T-cell (primary cell): ENCODE measurements at regions not wholly inside any gene's neighbourhood (a gene's known extent, or its start where the extent isn't known, plus 50 kb on each side); places are given as distances from the start of the nearest gene placed in this dataset.

Experiments used
- ATAC-seq, 4 experiments: fragments of 200-7000 bp in 3 of 4; fragments of 150-1000 bp in 1 of 4; cut with Tn5 transposase; replicated peaks in 1 of 4; 1 replicate in 3 of 4; 2 replicates in 1 of 4; pipeline ENCODE4 v1.10.0; 2021; ENCODE audit warnings: moderate library complexity in 3 of 4, mild to moderate bottlenecking in 2 of 4, moderate number of reproducible peaks in 1 of 4
- CTCF ChIA-PET, 2 donors: fragments of 300-600 bp; sonication (Branson Sonifier 250); formaldehyde crosslinking; loops; one replicate each; lab custom pipeline; 2022; ENCODE audit warnings: antibody characterized with exemption in 2 of 2; lab: Charles Lee
- POLR2A ChIA-PET, 2 donors: fragments of 300-600 bp; sonication (Branson Sonifier 250); formaldehyde crosslinking; loops; one replicate each; lab custom pipeline; 2022; ENCODE audit warnings: antibody characterized with exemption in 2 of 2; lab: Charles Lee
- DNase-seq, 35 experiments: peaks; one replicate each; pipeline versions ENCODE4 v3.0.0 to v3.0.0-alpha.2; 2013 to 2023
- H3K27ac ChIP-seq: one replicate; pipeline ENCODE4 v1.5.1; 2013; ENCODE audit warnings: low read length
- H3K27me3 ChIP-seq, 2 experiments: replicated peaks in 1 of 2; 1 replicate in 1 of 2; 2 replicates in 1 of 2; pipeline versions ENCODE4 v1.6.1 to v1.7.0; 2013; ENCODE audit warnings: low read length in 1 of 2, mixed read lengths in 1 of 2; ENCODE audit not compliant: control insufficient read depth in 2 of 2, insufficient read depth in 2 of 2; ENCODE audit errors: extremely low read depth in 1 of 2
- H3K36me3 ChIP-seq, 2 donors: 1 replicate in 1 of 2; 2 replicates in 1 of 2; pipeline versions ENCODE4 v1.6.1 to v1.7.0; 2013; ENCODE audit warnings: low read length in 1 of 2; ENCODE audit not compliant: control insufficient read depth in 2 of 2, insufficient read depth in 1 of 2; ENCODE audit errors: extremely low read depth in 1 of 2
- H3K4me1 ChIP-seq, 2 experiments: 1 replicate in 1 of 2; 2 replicates in 1 of 2; pipeline versions ENCODE4 v1.6.1 to v1.7.0; 2013; ENCODE audit warnings: low read length in 2 of 2, mixed read lengths in 1 of 2; ENCODE audit not compliant: insufficient read depth in 2 of 2, control insufficient read depth in 1 of 2; ENCODE audit errors: extremely low read depth in 1 of 2
- H3K4me3 ChIP-seq, 2 donors: 1 replicate in 1 of 2; 2 replicates in 1 of 2; pipeline versions ENCODE4 v1.5.1 to v1.7.0; 2013; ENCODE audit warnings: mild to moderate bottlenecking in 2 of 2, low read length in 1 of 2, moderate library complexity in 1 of 2; ENCODE audit not compliant: control insufficient read depth in 1 of 2; ENCODE audit errors: extremely low read depth in 1 of 2
- H3K9me3 ChIP-seq: 2 replicates; pipeline ENCODE4 v1.7.0; 2013
- H3K27ac Mint-ChIP-seq, 2 donors: one replicate each; pipeline ENCODE4 v1.8.0; 2020 to 2021; ENCODE audit warnings: mild to moderate bottlenecking in 2 of 2, mixed read lengths in 2 of 2
- H3K27me3 Mint-ChIP-seq, 2 donors: one replicate each; pipeline ENCODE4 v1.8.0; 2021 to 2022; ENCODE audit warnings: mixed read lengths in 2 of 2
- H3K36me3 Mint-ChIP-seq: one replicate; pipeline ENCODE4 v1.8.0; 2021; ENCODE audit warnings: mixed read lengths
- H3K4me1 Mint-ChIP-seq, 3 donors: one replicate each; pipeline ENCODE4 v1.8.0; 2020 to 2022; ENCODE audit warnings: mixed read lengths in 3 of 3, mild to moderate bottlenecking in 1 of 3
- H3K4me3 Mint-ChIP-seq, 3 donors: one replicate each; pipeline ENCODE4 v1.8.0; 2020 to 2022; ENCODE audit warnings: mild to moderate bottlenecking in 3 of 3, mixed read lengths in 3 of 3, moderate library complexity in 3 of 3
- H3K9me3 Mint-ChIP-seq, 3 donors: one replicate each; pipeline ENCODE4 v1.8.0; 2020 to 2022; ENCODE audit warnings: mixed read lengths in 3 of 3
- WGBS: methylation state at CpG from one replicate; pipeline ENCODE4 v1.1.5; 2013; ENCODE audit warnings: missing lambda C conversion rate; ENCODE audit not compliant: insufficient coverage; 5-methylcytosine and 5-hydroxymethylcytosine counted together

DNA sequence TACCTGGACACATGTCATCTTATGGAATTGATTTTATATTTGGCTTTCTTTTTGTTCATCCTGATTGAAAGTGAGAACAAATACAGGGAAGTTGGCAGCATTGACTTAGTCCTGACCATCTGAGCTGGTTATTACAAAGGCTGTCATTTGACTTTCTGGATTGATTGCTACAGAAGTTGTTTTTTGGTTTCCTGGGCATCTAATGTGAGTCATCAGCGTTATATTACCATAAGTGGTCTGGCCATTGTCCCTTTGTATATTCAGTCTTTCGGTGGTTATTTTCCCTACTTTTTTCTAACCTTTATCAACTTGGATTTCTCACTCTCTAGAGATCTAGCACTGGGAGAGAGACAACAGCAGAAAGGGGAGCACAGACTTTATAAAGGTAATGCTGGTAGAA, 1646.5 kb downstream of the MRPL39 start:
- Mint-ChIP-seq H3K27me3 (no peaks in the 10 kb centered on the region), H3K9me3 (no peaks in the 10 kb centered on the region), H3K36me3 (no peaks in the 10 kb centered on the region), H3K4me3 (no peak overlapping the region), H3K4me1 (peaks cover 0 to 6% (median under 1%) of the 10 kb centered on the region in 3 donors), H3K27ac (no peak overlapping the region)
- Histone ChIP-seq H3K9me3 (no peaks in the 10 kb centered on the region), H3K27ac (no peak overlapping the region), H3K27me3 (no peaks in the 10 kb centered on the region), H3K36me3 (no peaks in the 10 kb centered on the region), H3K4me3 (no peak overlapping the region), H3K4me1 (peaks cover 0 to under 1% of the 10 kb centered on the region in 2 experiments)
- WGBS: no CpG with 5 or more reads among the region's 2 CpGs
- DNase-seq: no peak
- ATAC-seq: no peak
- ChIA-PET POLR2A (interaction anchor here in 1 of 2 donors (0.5 kb wide), 1 partner anchor 38 kb away, joined by 4 read pairs; no protein-coding TSS in a partner anchor), CTCF (interaction anchor here in 1 of 2 donors (0.6 kb wide), 1 partner anchor 19 kb away, joined by 3 read pairs; no protein-coding TSS in a partner anchor)

DNA sequence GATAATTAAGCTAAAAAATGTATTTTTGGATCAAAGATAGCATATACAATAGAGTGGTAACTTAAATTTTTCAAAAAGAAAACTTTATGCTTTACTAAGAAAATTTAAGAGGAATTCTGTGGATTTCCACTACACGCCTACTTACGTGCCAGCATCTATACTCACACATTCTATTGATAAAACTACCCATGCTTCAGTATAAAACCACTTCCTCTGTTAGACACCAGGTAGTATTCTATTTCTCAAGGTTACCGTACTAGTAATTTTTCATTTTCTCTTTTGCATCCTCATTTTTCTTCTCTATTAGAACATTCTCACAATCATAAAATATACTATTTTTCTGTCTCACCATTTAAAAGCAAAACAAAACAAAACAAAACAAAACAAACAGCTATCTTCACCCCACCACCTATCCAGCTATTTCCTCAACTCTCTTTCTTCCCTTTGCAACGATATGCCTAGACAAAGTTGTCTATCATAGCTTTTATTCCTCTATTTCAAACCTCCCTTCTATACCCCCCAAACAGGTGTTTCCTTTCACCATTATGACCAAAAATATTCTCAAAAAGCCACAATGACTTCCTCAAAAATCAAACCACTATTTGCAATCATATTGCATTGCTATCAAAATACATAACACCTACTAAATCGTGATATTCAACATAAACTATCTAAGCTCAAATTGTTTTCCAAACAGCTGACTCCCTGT, 1652.0 kb downstream of the MRPL39 start:
- H3K27me3 Mint-ChIP-seq: no peaks in the 10 kb centered on the region
- Histone ChIP-seq H3K36me3 (no peaks in the 10 kb centered on the region), H3K4me1 (peaks cover 0 to 10% of the 10 kb centered on the region in 2 experiments), H3K27me3 (no peaks in the 10 kb centered on the region), H3K4me3 (no peak overlapping the region), H3K9me3 (no peaks in the 10 kb centered on the region), H3K27ac (no peak overlapping the region)
- peaks cover 16 to 25% (median 19%) of the 10 kb centered on the region in 3 donors for H3K4me1 Mint-ChIP-seq
- ChIA-PET CTCF (interaction anchor here in 1 of 2 donors (1.5 kb wide), 1 partner anchor 14 kb away, joined by 5 read pairs; no protein-coding TSS in a partner anchor), POLR2A (no interaction called here)
- H3K27ac Mint-ChIP-seq: no peak overlapping the region
- no peaks in the 10 kb centered on the region for H3K9me3 Mint-ChIP-seq
- peak overlapping the region; percentile 8 to 48 (median 35) for H3K4me3 Mint-ChIP-seq
- ATAC-seq: peak in 1 of 4 experiments; percentile 54
- no peaks in the 10 kb centered on the region for H3K36me3 Mint-ChIP-seq
- no peak for DNase-seq
- 0% methylated on average over 4 of the region's 5 CpGs for WGBS

DNA sequence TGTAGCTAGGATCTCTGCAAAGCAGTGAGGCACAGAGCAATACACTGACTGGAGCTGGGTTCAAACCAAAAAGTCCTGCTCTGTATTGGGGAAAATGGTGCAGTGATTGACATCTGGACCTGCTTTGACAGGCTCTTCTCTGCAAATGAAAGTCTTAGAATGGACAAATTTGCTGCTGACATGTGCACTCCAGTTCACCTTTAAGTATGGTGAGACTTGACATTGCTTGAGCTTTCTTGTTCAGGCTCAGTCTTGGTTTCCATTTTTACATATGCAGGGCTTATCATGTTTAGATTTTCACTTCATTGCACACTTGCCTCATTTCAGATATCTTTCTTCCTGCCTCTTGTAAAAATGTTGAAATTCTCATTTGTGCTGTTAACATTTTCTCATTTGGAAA, 1655.0 kb downstream of the MRPL39 start:
- H3K4me3 ChIP-seq: no peak overlapping the region
- H3K36me3 ChIP-seq: no peaks in the 10 kb centered on the region
- H3K4me1 ChIP-seq: peaks cover 0 to 22% of the 10 kb centered on the region in 2 experiments
- H3K36me3 Mint-ChIP-seq: no peaks in the 10 kb centered on the region
- H3K27me3 ChIP-seq: no peaks in the 10 kb centered on the region
- no peak overlapping the region for H3K4me3 Mint-ChIP-seq
- no peaks in the 10 kb centered on the region for H3K9me3 Mint-ChIP-seq
- H3K27ac ChIP-seq: no peak overlapping the region
- H3K27me3 Mint-ChIP-seq: no peaks in the 10 kb centered on the region
- ChIA-PET POLR2A (no interaction called here), CTCF (interaction anchor here in 1 of 2 donors (0.7 kb wide), 1 partner anchor 16 kb away, joined by 3 read pairs; no protein-coding TSS in a partner anchor)
- ATAC-seq (no peak), DNase-seq (no peak)
- no peak overlapping the region for H3K27ac Mint-ChIP-seq
- no peaks in the 10 kb centered on the region for H3K9me3 ChIP-seq
- peaks cover 29 to 38% (median 30%) of the 10 kb centered on the region in 3 donors for H3K4me1 Mint-ChIP-seq

DNA sequence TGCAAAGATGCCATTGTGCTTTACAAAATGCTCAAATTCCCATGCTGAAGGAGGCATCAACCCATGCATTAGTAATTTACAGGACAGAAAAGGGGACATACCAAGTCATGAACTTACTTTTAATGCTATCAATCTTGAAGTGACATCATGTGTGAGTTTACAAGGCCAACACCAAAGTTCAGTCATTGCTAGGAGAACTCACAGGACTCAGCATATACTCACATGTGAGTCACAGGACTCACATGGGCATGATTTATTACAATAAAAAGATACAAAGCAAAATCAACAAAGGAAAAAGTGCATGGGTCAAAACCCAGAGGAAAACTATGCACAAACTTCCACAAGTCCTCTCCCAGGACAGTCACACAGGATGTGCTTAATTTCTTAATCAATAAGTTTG, 1656.0 kb downstream of the MRPL39 start:
- CTCF ChIA-PET: no interaction called here
- no peak overlapping the region for H3K4me3 ChIP-seq
- Mint-ChIP-seq H3K4me3 (no peak overlapping the region), H3K36me3 (no peaks in the 10 kb centered on the region), H3K27ac (no peak overlapping the region), H3K27me3 (no peaks in the 10 kb centered on the region), H3K9me3 (no peaks in the 10 kb centered on the region), H3K4me1 (peaks cover 29 to 35% (median 30%) of the 10 kb centered on the region in 3 donors)
- no peak for DNase-seq
- H3K27me3 ChIP-seq: no peaks in the 10 kb centered on the region
- no peak overlapping the region for H3K27ac ChIP-seq
- no peaks in the 10 kb centered on the region for H3K9me3 ChIP-seq
- POLR2A ChIA-PET: no interaction called here
- H3K36me3 ChIP-seq: no peaks in the 10 kb centered on the region
- no peak for ATAC-seq
- peaks cover 0 to 22% of the 10 kb centered on the region in 2 experiments for H3K4me1 ChIP-seq

DNA sequence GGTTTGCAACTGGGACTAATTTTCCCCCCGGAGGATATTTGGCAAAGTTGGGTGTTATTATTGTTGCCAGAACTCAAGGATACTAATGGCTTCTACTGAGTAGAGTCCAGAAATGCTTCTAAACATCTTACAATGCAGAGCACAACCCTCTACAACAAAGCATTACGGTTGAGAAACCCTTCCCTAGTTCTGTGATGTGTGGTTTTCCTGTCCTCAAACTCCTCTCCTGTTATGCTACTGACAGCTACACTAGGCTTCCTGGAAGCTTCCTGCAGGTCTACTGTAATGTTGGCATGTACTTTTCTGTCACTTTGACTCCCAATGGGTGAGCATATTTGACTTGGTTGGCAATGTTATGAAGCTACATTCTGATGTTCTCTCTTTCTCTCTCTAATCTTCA, 1656.9 kb downstream of the MRPL39 start:
- Mint-ChIP-seq H3K9me3 (no peaks in the 10 kb centered on the region), H3K4me3 (peak overlapping the region in 1 of 3 donors; percentile 21), H3K27ac (no peak overlapping the region), H3K4me1 (peaks cover 25 to 27% (median 27%) of the 10 kb centered on the region in 3 donors), H3K36me3 (no peaks in the 10 kb centered on the region), H3K27me3 (no peaks in the 10 kb centered on the region)
- no CpG with 5 or more reads among the region's 2 CpGs for WGBS
- ATAC-seq (peak in 1 of 4 experiments; percentile 47), DNase-seq (no peak)
- POLR2A ChIA-PET: no interaction called here
- no peaks in the 10 kb centered on the region for H3K27me3 ChIP-seq
- no peaks in the 10 kb centered on the region for H3K36me3 ChIP-seq
- H3K4me1 ChIP-seq: peaks cover 0 to 19% of the 10 kb centered on the region in 2 experiments
- H3K9me3 ChIP-seq: no peaks in the 10 kb centered on the region
- no peak overlapping the region for H3K27ac ChIP-seq
- H3K4me3 ChIP-seq: no peak overlapping the region
- CTCF ChIA-PET: interaction anchor here in 1 of 2 donors (0.6 kb wide), 1 partner anchor 163 kb away, joined by 4 read pairs; no protein-coding TSS in a partner anchor

DNA sequence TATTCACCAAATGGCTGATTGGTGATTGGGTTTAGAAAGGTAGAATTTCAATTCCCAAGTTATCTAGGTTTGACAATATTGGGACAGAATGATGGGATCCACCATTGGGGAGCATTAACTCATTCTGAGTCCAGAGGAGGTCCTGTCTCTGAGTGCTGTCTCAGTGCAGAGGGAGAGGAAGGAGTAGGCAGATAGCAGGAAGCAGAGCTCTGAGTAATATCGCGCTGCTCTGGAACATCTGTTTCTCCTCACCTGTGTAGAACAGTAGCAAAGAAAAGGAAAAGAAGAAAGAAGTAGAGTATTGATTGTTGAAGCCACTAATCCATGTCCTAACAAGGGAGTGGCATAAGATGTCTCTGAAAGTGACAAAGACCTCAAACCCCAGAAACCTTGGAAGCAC, 1657.8 kb downstream of the MRPL39 start:
- H3K36me3 Mint-ChIP-seq: no peaks in the 10 kb centered on the region
- peaks cover 0 to 16% of the 10 kb centered on the region in 2 experiments for H3K4me1 ChIP-seq
- H3K4me3 Mint-ChIP-seq: no peak overlapping the region
- H3K4me1 Mint-ChIP-seq: peaks cover 21 to 24% (median 23%) of the 10 kb centered on the region in 3 donors
- no peaks in the 10 kb centered on the region for H3K9me3 Mint-ChIP-seq
- no peak overlapping the region for H3K27ac Mint-ChIP-seq
- WGBS: no CpG with 5 or more reads among the region's 2 CpGs
- CTCF ChIA-PET: interaction anchor here in 1 of 2 donors (0.7 kb wide), 1 partner anchor 523 kb away, joined by 8 read pairs; no protein-coding TSS in a partner anchor
- DNase-seq: no peak
- no peak for ATAC-seq
- H3K27me3 Mint-ChIP-seq: no peaks in the 10 kb centered on the region
- POLR2A ChIA-PET: no interaction called here
- no peak overlapping the region for H3K27ac ChIP-seq
- H3K4me3 ChIP-seq: no peak overlapping the region
- H3K36me3 ChIP-seq: no peaks in the 10 kb centered on the region
- H3K27me3 ChIP-seq: no peaks in the 10 kb centered on the region
- H3K9me3 ChIP-seq: no peaks in the 10 kb centered on the region
